DMS153 treated with DMSO at 0.1 percent for 48 hours (cell line): ENCODE measurements at regions not wholly inside any gene's neighbourhood (a gene's known extent, or its start where the extent isn't known, plus 50 kb on each side); places are given as distances from the start of the nearest gene placed in this dataset.
"Not testable (repeated sequence)": the region's sequence is repeated elsewhere in the genome, so short reads cannot be mapped to it uniquely, and the experiment has no call there.

Source experiments
- DNase-seq: peaks from one replicate; lab custom pipeline; 2025; ENCODE audit not compliant: unreplicated experiment; lab: John Stamatoyannopoulos, UW

- no peak for DNase-seq
Observed at GRCh38 chr21:25171438-25171837, 435.8 kb downstream of the MRPL39 start.

GRCh38 chr21:25170681-25171080 lies 436.6 kb downstream of the MRPL39 start:
- no peak for DNase-seq

DNA sequence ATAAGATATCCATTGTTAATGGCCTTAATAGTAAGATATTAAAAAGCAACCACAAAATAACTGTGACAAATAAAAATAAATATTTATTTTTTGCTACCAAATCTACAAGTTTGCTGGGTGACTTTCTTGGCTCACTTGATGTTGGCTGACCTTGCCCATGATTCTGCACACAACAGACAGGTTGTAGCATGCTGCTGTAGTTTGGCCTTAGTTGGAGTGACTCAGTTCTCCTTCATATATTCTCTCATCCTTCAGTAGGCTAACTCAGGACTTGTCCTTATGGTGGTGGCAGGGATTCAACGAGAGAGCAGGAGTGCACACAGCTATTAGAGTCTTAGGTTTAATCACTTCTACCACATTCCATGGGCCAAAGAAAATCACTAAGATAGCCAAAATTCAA lies 437.9 kb downstream of the MRPL39 start:
- DNase-seq, result no peak

- not testable (repeated sequence) for DNase-seq
Observed at GRCh38 chr21:25166904-25167303, 440.4 kb downstream of the MRPL39 start.

DNA sequence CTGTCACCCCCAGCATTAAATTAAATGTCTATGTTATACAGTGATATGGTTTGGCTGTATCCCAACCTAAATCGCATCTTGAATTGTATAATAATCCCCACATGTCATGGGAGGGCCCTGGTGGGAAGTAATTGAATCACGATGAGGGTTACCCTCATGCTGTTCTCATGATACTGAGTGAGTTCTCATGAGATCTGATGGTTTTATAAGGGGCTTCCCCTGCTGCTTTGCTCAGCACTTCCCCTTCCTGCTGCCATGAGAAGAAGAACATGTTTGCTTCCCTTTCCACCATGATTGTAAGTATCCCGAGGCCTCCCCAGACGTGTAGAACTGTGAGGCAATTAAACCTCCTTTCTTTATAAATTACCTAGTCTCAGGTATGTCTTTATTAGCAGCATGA lies 445.7 kb downstream of the MRPL39 start:
- no peak for DNase-seq

DNA sequence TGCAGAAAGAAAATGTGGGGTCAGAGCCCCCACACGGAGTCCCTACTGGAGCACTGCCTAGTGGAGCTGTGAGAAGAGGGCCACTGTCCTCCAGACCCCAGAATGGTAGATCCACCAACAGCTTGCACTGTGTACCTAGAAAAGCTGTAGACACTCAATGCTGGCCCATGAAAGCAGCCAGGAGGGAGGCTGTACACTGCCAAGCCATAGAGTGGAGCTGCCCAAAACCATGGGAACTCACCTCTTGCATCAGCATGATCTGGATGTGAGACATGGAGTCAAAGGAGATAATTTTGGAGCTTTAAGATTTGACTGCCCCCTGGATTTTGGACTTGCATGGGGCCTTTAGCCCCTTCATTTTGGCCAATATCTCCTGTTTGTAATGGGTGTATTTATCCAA lies 452.3 kb downstream of the MRPL39 start:
- not testable (repeated sequence) for DNase-seq

DNA sequence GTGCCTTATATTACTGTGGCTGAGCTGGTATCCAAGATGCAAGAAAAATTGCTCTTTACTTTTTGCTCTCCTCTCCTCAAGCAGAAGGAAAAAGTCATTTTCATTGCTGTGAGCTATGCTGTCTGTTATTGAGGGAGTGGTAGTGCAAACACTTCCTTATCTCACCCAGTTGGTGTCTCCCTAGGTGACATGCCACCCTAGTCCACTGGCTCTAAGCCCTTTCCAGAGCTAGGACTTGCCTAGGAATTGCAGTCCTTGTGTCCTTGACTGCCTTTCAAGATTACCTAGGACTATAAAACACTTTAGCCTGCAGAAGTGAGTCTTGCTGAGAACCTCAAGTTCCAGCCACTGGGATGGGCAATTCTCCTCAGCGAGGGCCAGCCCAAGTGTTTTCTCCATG lies 458.3 kb downstream of the MRPL39 start:
- DNase-seq, result no peak

GRCh38 chr21:25139414-25139813 lies 467.9 kb downstream of the MRPL39 start:
- no peak for DNase-seq

- DNase-seq, result no peak
Observed at GRCh38 chr21:25133939-25134338, 473.3 kb downstream of the MRPL39 start.

DNA sequence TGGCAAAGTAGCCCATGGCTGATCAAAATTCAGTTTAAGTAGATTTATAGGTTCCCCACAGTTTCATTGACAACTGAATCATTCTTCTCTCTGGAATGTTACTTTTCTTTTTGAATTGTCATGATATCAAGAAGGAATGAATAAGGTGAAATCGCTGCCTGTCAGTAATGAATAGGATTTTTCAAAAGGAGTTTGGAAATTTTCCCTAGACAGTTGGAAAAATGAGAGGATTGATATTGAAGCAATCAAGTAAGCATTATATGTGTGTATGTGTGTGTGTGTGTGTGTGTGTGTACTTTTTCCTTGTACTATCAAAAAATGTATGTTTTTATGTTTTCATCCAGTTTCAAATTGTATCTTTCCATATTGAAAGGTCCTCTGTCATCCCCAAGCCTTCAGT lies 479.5 kb downstream of the MRPL39 start:
- no peak for DNase-seq

GRCh38 chr21:25127007-25127406 lies 480.3 kb downstream of the MRPL39 start:
- no peak for DNase-seq

DNA sequence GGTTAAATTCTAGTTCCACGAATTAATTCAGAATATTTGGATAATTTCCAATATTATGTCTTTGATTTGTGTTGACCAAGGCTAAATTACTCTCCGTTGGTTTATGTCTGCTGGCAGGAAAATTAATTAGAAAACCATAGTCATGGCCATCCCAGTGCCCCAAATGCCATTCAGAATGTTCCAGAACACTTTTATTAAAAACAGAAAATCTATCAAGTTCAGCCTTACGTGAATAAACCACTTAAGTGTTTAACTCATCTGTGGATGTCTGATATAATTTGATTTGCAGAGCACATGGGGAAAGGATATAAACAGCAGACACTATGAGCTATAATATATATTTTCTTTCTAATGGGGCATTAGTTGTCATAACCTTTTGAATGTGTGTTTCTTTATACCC lies 480.7 kb downstream of the MRPL39 start:
- no peak for DNase-seq

DNA sequence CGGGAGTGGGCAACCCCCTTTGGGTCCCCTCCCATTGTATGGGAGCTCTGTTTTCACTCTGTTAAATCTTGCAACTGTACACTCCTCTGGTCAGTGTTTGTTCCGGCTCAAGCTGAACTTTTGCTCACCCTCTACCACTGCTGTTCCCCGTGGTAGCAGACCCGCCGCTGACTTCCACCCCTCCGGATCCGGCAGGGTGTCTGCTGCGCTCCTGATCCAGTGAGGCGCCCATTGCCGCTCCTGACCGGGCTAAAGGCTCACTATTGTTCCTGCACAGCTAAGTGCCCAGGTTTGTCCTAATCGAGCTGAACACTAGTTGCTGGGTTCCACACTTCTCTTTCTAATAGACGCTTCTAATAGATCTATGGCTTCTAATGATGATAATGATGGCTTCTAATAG lies 488.6 kb downstream of the MRPL39 start:
- no peak for DNase-seq

- no peak for DNase-seq
Observed at GRCh38 chr21:25115021-25115420, 492.3 kb downstream of the MRPL39 start.

DNA sequence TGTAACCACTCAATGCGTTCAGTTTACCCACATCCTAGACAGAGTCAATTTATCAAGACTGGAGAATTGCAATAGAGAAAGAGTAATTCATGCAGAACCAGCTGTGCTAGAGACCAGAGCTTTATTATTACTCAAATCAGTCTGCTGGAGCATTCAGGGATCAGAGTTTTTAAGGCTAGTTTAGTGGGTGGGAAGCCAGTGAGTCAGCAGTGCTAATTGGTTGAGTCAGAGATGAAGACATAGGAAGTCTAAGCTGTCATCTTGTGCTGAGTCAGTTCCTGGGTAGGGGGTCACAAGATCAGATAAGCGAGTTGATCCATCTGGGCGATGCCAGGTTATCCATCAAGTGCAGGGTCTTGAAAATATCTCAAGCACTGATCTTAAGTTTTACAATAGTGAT lies 499.6 kb downstream of the MRPL39 start:
- no peak for DNase-seq

GRCh38 chr21:25103500-25104207 lies 503.6 kb downstream of the MRPL39 start:
- no peak for DNase-seq

GRCh38 chr21:25097648-25098047 lies 509.6 kb downstream of the MRPL39 start:
- DNase-seq, result no peak

DNA sequence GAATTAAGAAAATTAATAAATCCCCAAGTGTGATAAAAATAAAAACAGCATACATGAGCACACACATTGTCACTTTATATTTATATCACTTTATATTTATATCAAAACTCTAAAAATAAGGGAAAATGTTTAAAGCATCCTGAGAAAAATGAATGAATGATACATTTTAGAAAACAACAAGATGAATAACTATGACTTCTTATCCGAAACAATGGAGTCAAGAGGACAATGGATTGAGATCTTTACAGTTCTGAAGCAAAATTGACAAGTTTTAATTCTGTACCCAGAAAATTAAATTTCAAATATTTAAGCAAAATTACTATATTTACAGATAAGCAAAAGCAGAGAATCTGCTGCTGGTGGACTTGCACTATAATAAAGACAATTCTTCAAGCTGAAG lies 512.6 kb downstream of the MRPL39 start:
- no peak for DNase-seq

DNA sequence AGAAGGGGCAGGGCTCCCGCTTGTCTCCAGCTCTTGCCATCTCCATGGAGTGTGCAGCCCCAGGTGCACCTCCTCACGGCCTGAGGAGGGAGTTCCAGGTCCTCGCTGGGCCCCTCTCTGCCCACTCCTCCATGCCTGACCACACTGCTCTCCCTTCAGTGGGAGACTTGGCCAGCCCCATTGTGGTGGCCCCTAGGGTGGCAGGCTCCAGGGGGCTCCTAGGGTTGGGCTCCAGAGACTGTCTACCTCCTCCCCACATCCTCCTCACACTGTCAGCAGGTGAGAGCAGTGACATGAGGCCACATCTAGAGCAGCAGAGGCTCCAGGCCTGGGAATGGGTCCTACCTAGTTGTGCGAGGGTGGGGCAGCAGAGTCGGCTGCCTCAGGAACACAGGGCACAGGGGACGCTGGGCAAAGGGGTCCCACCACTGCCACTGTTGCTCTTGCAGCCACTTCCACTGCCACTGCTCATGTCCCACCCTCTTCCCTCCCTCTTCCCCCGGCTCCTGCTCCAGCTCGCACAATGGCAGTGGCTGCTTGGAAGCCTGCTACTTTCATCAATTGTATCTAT lies 514.8 kb downstream of the MRPL39 start:
- DNase-seq, result no peak

GRCh38 chr21:25081096-25081495 lies 526.2 kb downstream of the MRPL39 start:
- DNase-seq, result no peak

GRCh38 chr21:25080661-25081060 lies 526.6 kb downstream of the MRPL39 start:
- no peak for DNase-seq

- no peak for DNase-seq
Observed at GRCh38 chr21:25080141-25080540, 527.1 kb downstream of the MRPL39 start.

DNA sequence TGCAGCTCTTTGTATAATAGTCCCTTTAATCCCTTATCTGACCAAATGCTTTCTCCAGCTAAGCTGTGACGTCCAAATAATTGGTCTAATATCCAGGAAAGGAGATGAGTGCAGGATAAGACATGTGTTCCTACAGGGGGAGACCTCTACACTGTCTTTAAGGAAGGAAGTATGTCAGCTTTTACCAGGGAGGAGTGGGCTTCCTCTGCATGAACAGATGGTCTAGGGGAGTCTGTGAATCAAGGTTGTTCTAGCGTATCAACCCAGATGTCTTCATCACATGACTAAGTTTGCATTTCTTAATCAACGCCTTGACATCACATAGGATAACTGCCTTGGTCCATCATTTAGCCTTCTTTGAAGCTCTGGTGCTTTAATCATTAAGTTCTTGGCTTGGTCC lies 528.2 kb downstream of the MRPL39 start:
- DNase-seq, result no peak
